Fibroblast of lung (primary cell): ENCODE measurements at regions not wholly inside any gene's neighbourhood (a gene's known extent, or its start where the extent isn't known, plus 50 kb on each side); places are given as distances from the start of the nearest gene placed in this dataset.

Experiments used
- DNase-seq, 2 donors: peaks; one replicate each; pipeline versions ENCODE4 v3.0.0 to v3.0.0-alpha.2; 2010; ENCODE audit warnings: low read depth in 2 of 2
- H2AFZ ChIP-seq: 2 replicates; pipeline ENCODE4 v1.5.1; 2012; ENCODE audit warnings: low read length, control low read depth, inconsistent platforms
- H3K27ac ChIP-seq: 2 replicates; pipeline ENCODE4 v1.5.1; 2011; ENCODE audit warnings: low read length, control low read depth; ENCODE audit not compliant: insufficient read depth
- H3K27me3 ChIP-seq: 2 replicates; pipeline ENCODE4 v1.5.1; 2011; ENCODE audit warnings: mild to moderate bottlenecking, low read length; ENCODE audit not compliant: control insufficient read depth, insufficient read depth
- H3K36me3 ChIP-seq: 2 replicates; pipeline ENCODE4 v1.5.1; 2011; ENCODE audit warnings: low read length; ENCODE audit not compliant: control insufficient read depth, insufficient read depth
- H3K4me1 ChIP-seq: 2 replicates; pipeline ENCODE4 v1.5.1; 2011; ENCODE audit warnings: low read length; ENCODE audit not compliant: control insufficient read depth, insufficient read depth; ENCODE audit errors: extremely low read depth
- H3K4me2 ChIP-seq: 2 replicates; pipeline ENCODE4 v1.5.1; 2011; ENCODE audit warnings: low read length, control low read depth; ENCODE audit not compliant: insufficient read depth; ENCODE audit errors: extremely low read depth
- H3K4me3 ChIP-seq, 4 experiments: fragments of 200-600 bp in 1 of 4; sonication (generic) in 1 of 4; replicated peaks in 1 of 4; 2 replicates each; pipeline ENCODE4 v1.5.1; 2011 to 2016; ENCODE audit warnings: low read length in 4 of 4, low read depth in 3 of 4, mild to moderate bottlenecking in 3 of 4, control low read depth in 2 of 4, inconsistent platforms in 1 of 4, mixed read lengths in 1 of 4; ENCODE audit not compliant: insufficient read depth in 1 of 4; ENCODE audit errors: control extremely low read depth in 1 of 4
- H3K79me2 ChIP-seq: 2 replicates; pipeline ENCODE4 v1.5.1; 2012; ENCODE audit warnings: mild to moderate bottlenecking, low read length, inconsistent platforms; ENCODE audit not compliant: control insufficient read depth, insufficient read depth
- H3K9ac ChIP-seq: 2 replicates; pipeline ENCODE4 v1.5.1; 2011; ENCODE audit warnings: mild to moderate bottlenecking, low read length, control low read depth; ENCODE audit not compliant: insufficient read depth
- H3K9me3 ChIP-seq: 2 replicates; pipeline ENCODE4 v1.5.1; 2012; ENCODE audit warnings: low read depth, low read length; ENCODE audit not compliant: control insufficient read depth, insufficient read depth
- H4K20me1 ChIP-seq: 2 replicates; pipeline ENCODE4 v1.5.1; 2011; ENCODE audit warnings: low read length; ENCODE audit not compliant: control insufficient read depth, insufficient read depth; ENCODE audit errors: extremely low read depth
- CTCF ChIP-seq, 2 donors: IDR thresholded peaks in 1 of 2; conservative IDR thresholded peaks in 1 of 2; 1 replicate in 1 of 2; 2 replicates in 1 of 2; pipeline ENCODE4 v1.5.1; 2011 to 2012; ENCODE audit warnings: low read length in 2 of 2, control low read depth in 1 of 2, inconsistent platforms in 1 of 2, low read depth in 1 of 2, mild to moderate bottlenecking in 1 of 2
- EZH2 ChIP-seq: IDR thresholded peaks from 2 replicates; pipeline ENCODE4 v1.5.1; 2012; ENCODE audit warnings: low read length, control low read depth, mild to moderate bottlenecking; ENCODE audit errors: missing control alignments

- Histone ChIP-seq H3K9me3 (no peaks in the 10 kb centered on the region), H3K4me3 (no peak overlapping the region), H3K4me2 (no peak overlapping the region), H3K9ac (no peak overlapping the region), H2AFZ (no peak overlapping the region), H3K79me2 (no peaks in the 10 kb centered on the region), H3K27me3 (peaks cover 3% of the 10 kb centered on the region), H3K36me3 (no peaks in the 10 kb centered on the region), H4K20me1 (no peaks in the 10 kb centered on the region), H3K4me1 (no peaks in the 10 kb centered on the region), H3K27ac (no peak overlapping the region)
- no peak for DNase-seq
- TF ChIP-seq CTCF (conservative IDR thresholded peaks at IDR 0.05 in 1 of 2, IDR thresholded peaks at IDR 0.05 in 1 of 2; ENCODE audit: low read depth in 1 of 2, low read length in 2 of 2) (no peak), EZH2 (no peak)
These were observed 79.7 kb upstream of the SLC2A1 start for GRCh38 chr1:43038232-43038935.

- Histone ChIP-seq H2AFZ (no peak overlapping the region), H4K20me1 (no peaks in the 10 kb centered on the region), H3K79me2 (no peaks in the 10 kb centered on the region), H3K9ac (no peak overlapping the region), H3K9me3 (no peaks in the 10 kb centered on the region), H3K27me3 (no peaks in the 10 kb centered on the region), H3K4me3 (no peak overlapping the region), H3K4me2 (no peak overlapping the region), H3K4me1 (no peaks in the 10 kb centered on the region), H3K36me3 (no peaks in the 10 kb centered on the region), H3K27ac (no peak overlapping the region)
- DNase-seq, result no peak
- TF ChIP-seq EZH2 (no peak), CTCF (conservative IDR thresholded peaks at IDR 0.05 in 1 of 2, IDR thresholded peaks at IDR 0.05 in 1 of 2; ENCODE audit: low read depth in 1 of 2, low read length in 2 of 2) (no peak)
These were observed 78.8 kb upstream of the SLC2A1 start for GRCh38 chr1:43037466-43037865.

DNA sequence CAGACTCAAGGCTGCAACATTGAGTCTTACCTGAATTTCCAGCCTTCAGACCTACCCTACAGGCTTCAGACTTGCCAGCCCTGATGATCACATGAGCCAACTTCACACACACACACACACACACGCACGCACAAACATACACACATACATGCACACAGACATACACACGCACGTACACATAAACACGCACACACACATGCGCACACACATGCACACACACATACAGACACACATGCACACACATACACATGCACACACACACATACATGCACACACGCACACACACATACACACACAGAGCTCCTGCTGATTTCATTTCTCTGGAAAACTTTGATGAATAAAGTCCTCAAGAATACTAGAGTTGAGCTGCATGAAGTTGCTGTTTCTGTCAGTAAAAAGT, 78.3 kb upstream of the SLC2A1 start:
- no peaks in the 10 kb centered on the region for H4K20me1 ChIP-seq
- H2AFZ ChIP-seq, result no peak overlapping the region
- TF ChIP-seq EZH2 (no peak), CTCF (conservative IDR thresholded peaks at IDR 0.05 in 1 of 2, IDR thresholded peaks at IDR 0.05 in 1 of 2; ENCODE audit: low read depth in 1 of 2, low read length in 2 of 2) (no peak)
- H3K9me3 ChIP-seq, result no peaks in the 10 kb centered on the region
- no peak for DNase-seq
- H3K9ac ChIP-seq, result no peak overlapping the region
- H3K27ac ChIP-seq, result no peak overlapping the region
- no peaks in the 10 kb centered on the region for H3K4me1 ChIP-seq
- no peak overlapping the region for H3K4me3 ChIP-seq
- H3K79me2 ChIP-seq, result no peaks in the 10 kb centered on the region
- no peak overlapping the region for H3K4me2 ChIP-seq
- no peaks in the 10 kb centered on the region for H3K36me3 ChIP-seq
- H3K27me3 ChIP-seq, result no peaks in the 10 kb centered on the region
